HG02678 (cell line): ENCODE measurements at regions not wholly inside any gene's neighbourhood (a gene's known extent, or its start where the extent isn't known, plus 50 kb on each side); places are given as distances from the start of the nearest gene placed in this dataset.

ENCODE experiments used
- ATAC-seq: cut with Tn5 transposase; IDR thresholded peaks from one replicate; pipeline ENCODE4 v1.9.1; 2021; ENCODE audit warnings: mild to moderate bottlenecking, moderate library complexity; ENCODE audit not compliant: unreplicated experiment

GRCh38 chr9:126235336-126236243, 91.0 kb upstream of the MVB12B start:
- no peak for ATAC-seq

- ATAC-seq, result no peak
Observed at GRCh38 chr9:126236273-126236672, 90.4 kb upstream of the MVB12B start.

- ATAC-seq, result no peak
Observed at GRCh38 chr9:126238415-126238814, 88.2 kb upstream of the MVB12B start.

GRCh38 chr9:126239515-126239914, 87.1 kb upstream of the MVB12B start:
- ATAC-seq, result no peak

GRCh38 chr9:126240835-126241234, 85.8 kb upstream of the MVB12B start:
- ATAC-seq, result no peak

GRCh38 chr9:126248680-126249079, 77.9 kb upstream of the MVB12B start:
- ATAC-seq, result no peak

- ATAC-seq, result no peak
Observed at GRCh38 chr9:126261584-126262356, 64.9 kb upstream of the MVB12B start.

- no peak for ATAC-seq
Observed at GRCh38 chr9:126262738-126263137, 63.9 kb upstream of the MVB12B start.

- ATAC-seq, result no peak
Observed at GRCh38 chr9:126270556-126270955, 56.1 kb upstream of the MVB12B start.

- ATAC-seq, result no peak
Observed at GRCh38 chr9:126275386-126276001, 51.1 kb upstream of the MVB12B start.

- no peak for ATAC-seq
Observed at GRCh38 chr9:126276056-126276728, 50.4 kb upstream of the MVB12B start.
